ENCODE measurements at regions not wholly inside any gene's neighbourhood (a gene's known extent, or its start where the extent isn't known, plus 50 kb on each side); places are given as distances from the start of the nearest gene placed in this dataset.

GRCh38 chr10:91137011-91137643 lies 83.3 kb upstream of the PCGF5 start:
- no peak for DNase-seq (ENCODE audit: low read depth in 2 of 2)

- no peak for DNase-seq (ENCODE audit: low read depth in 2 of 2)
Observed at GRCh38 chr10:91137822-91138221, 82.6 kb upstream of the PCGF5 start.

- DNase-seq (ENCODE audit: low read depth in 2 of 2) = no peak
Observed at GRCh38 chr10:91140995-91141549, 79.4 kb upstream of the PCGF5 start.

GRCh38 chr10:91144961-91145360 lies 75.5 kb upstream of the PCGF5 start:
- no peak for DNase-seq (ENCODE audit: low read depth in 2 of 2)

GRCh38 chr10:91146146-91146545 lies 74.3 kb upstream of the PCGF5 start:
- no peak for DNase-seq (ENCODE audit: low read depth in 2 of 2)

- DNase-seq (ENCODE audit: low read depth in 2 of 2) = no peak
Observed at GRCh38 chr10:91149550-91149949, 70.9 kb upstream of the PCGF5 start.

- DNase-seq (ENCODE audit: low read depth in 2 of 2) = no peak
Observed at GRCh38 chr10:91150631-91151030, 69.8 kb upstream of the PCGF5 start.

- no peak for DNase-seq (ENCODE audit: low read depth in 2 of 2)
Observed at GRCh38 chr10:91153508-91153907, 67.0 kb upstream of the PCGF5 start.

GRCh38 chr10:91154842-91155241 lies 65.6 kb upstream of the PCGF5 start:
- DNase-seq (ENCODE audit: low read depth in 2 of 2) = no peak

- no peak for DNase-seq (ENCODE audit: low read depth in 2 of 2)
Observed at GRCh38 chr10:91156196-91156595, 64.3 kb upstream of the PCGF5 start.

GRCh38 chr10:91159254-91159783 lies 61.1 kb upstream of the PCGF5 start:
- no peak for DNase-seq (ENCODE audit: low read depth in 2 of 2)

- no peak for DNase-seq (ENCODE audit: low read depth in 2 of 2)
Observed at GRCh38 chr10:91162050-91162494, 58.4 kb upstream of the PCGF5 start.

- DNase-seq (ENCODE audit: low read depth in 2 of 2) = peak; percentile 48 to 54
Observed at GRCh38 chr10:91162495-91163268, 57.8 kb upstream of the PCGF5 start.

- DNase-seq (ENCODE audit: low read depth in 2 of 2) = peak; percentile 54
Observed at GRCh38 chr10:91163269-91163868, 57.1 kb upstream of the PCGF5 start.

- peak; percentile 59 to 70 for DNase-seq (ENCODE audit: low read depth in 2 of 2)
Observed at GRCh38 chr10:91163869-91164474, 56.5 kb upstream of the PCGF5 start.

GRCh38 chr10:91164520-91165065 lies 55.9 kb upstream of the PCGF5 start:
- no peak for DNase-seq (ENCODE audit: low read depth in 2 of 2)

- DNase-seq (ENCODE audit: low read depth in 2 of 2) = no peak
Observed at GRCh38 chr10:91167406-91167805, 53.1 kb upstream of the PCGF5 start.

- no peak for DNase-seq (ENCODE audit: low read depth in 2 of 2)
Observed at GRCh38 chr10:91170418-91170817, 50.0 kb upstream of the PCGF5 start.
